ENCODE measurements at regions not wholly inside any gene's neighbourhood (a gene's known extent, or its start where the extent isn't known, plus 50 kb on each side); places are given as distances from the start of the nearest gene placed in this dataset.

GRCh38 chr2:180621941-180622918 lies 358.2 kb upstream of the UBE2E3 start:
- TF ChIP-seq CTCF (IDR thresholded peaks at IDR 0.05) (no peak), POLR2A (IDR thresholded peaks at IDR 0.05) (no peak)
